ENCODE measurements at regions not wholly inside any gene's neighbourhood (a gene's known extent, or its start where the extent isn't known, plus 50 kb on each side); places are given as distances from the start of the nearest gene placed in this dataset.
"Not testable (repeated sequence)": the region's sequence is repeated elsewhere in the genome, so short reads cannot be mapped to it uniquely, and the experiment has no call there.

DNA sequence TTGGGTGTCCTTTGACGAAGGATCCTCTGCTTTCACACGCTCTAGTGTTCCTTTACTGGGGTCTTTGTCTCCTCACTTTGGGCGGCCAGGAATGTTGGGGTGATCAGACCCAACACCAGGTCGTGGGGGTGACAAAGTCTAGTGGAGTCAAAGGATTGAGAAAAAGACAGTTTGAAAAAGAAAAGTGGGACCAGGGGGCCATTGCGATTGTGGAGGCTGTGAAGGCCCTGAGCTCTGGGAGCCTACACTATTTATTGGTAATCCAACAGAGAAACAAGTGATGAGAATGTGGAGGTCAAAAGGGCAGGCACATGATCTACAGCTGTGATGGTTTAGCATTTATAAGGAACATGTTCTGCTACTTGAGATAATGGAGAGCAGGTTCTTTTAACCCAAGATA is 287.1 kb upstream of the MTPN start:
- not testable (repeated sequence) for TF ChIP-seq POLR2A, CTCF (IDR thresholded peaks at IDR 0.05)

All from esophagus squamous epithelium (tissue), 4 donors.